GM12878 (cell line): ENCODE measurements at regions not wholly inside any gene's neighbourhood (a gene's known extent, or its start where the extent isn't known, plus 50 kb on each side); places are given as distances from the start of the nearest gene placed in this dataset.

Source experiments
- ATAC-seq: fragments of 200-7000 bp; cut with Tn5 transposase; 3 replicates; pipeline ENCODE4 v1.9.1; 2020; ENCODE audit warnings: mild to moderate bottlenecking, moderate library complexity
- BruUV-seq: library from RNA; stranded (reverse); fragments of 400-500 nt; replicated peaks from 2 replicates; lab custom pipeline; 2021; lab: Mats Ljungman, UMichigan
- CTCF ChIA-PET: fragments of 300-600 bp; sonication (Branson Sonifier 250); formaldehyde crosslinking; extraction: SDS; loops from one replicate; lab custom pipeline; 2021; ENCODE audit warnings: inconsistent platforms; lab: Yijun Ruan, JAX
- POLR2A ChIA-PET: fragments of 350-600 bp; formaldehyde crosslinking; extraction: SDS; loops from one replicate; lab custom pipeline; 2021; ENCODE audit warnings: inconsistent platforms; lab: Charles Lee
- RAD21 ChIA-PET: fragments of 300-600 bp; sonication (Branson Sonifier 250); formaldehyde crosslinking; loops from one replicate; lab custom pipeline; 2023; ENCODE audit warnings: antibody characterized with exemption; ENCODE audit not compliant: unreplicated experiment; lab: Charles Lee
- SMC1A ChIA-PET: fragments of 300-600 bp; sonication (Branson Sonifier 250); formaldehyde crosslinking; loops from one replicate; lab custom pipeline; 2023; ENCODE audit not compliant: unreplicated experiment, uncharacterized antibody; lab: Charles Lee
- DNase-seq: peaks from one replicate; pipeline ENCODE4 v3.0.0-alpha.2; 2011; ENCODE audit warnings: low read depth, low spot score
- FAIRE-seq: peaks from 3 replicates; lab custom pipeline; 2011; peaks lifted over from hg19 to GRCh38; lab: Jason Lieb, UNC
- H2AFZ ChIP-seq: 2 replicates; pipeline ENCODE4 v1.6.0; 2011; ENCODE audit warnings: low read depth, low read length, control low read depth; ENCODE audit not compliant: control insufficient read depth
- H3K27ac ChIP-seq: 2 replicates; pipeline ENCODE4 v1.5.1; 2011; ENCODE audit warnings: control low read depth; ENCODE audit not compliant: control insufficient read depth, insufficient read depth
- H3K27me3 ChIP-seq, 2 experiments: replicated peaks in 1 of 2; 2 replicates each; pipeline versions ENCODE4 v1.6.0 to v1.6.1; 2011; ENCODE audit warnings: low read length in 1 of 2; ENCODE audit not compliant: control insufficient read depth in 2 of 2, insufficient read depth in 2 of 2
- H3K36me3 ChIP-seq, 2 experiments: 2 replicates each; pipeline ENCODE4 v1.5.1; 2011; ENCODE audit warnings: low read length in 1 of 2; ENCODE audit not compliant: control insufficient read depth in 2 of 2, insufficient read depth in 2 of 2
- H3K4me1 ChIP-seq: 2 replicates; pipeline ENCODE4 v1.6.1; 2011; ENCODE audit warnings: mild to moderate bottlenecking, low read length, moderate library complexity, mixed read lengths; ENCODE audit not compliant: control insufficient read depth, insufficient read depth
- H3K4me2 ChIP-seq: 2 replicates; pipeline ENCODE4 v1.6.0; 2011; ENCODE audit warnings: control low read depth; ENCODE audit not compliant: control insufficient read depth, insufficient read depth
- H3K4me3 ChIP-seq: fragments of 200-600 bp; sonication (generic); 2 replicates; pipeline ENCODE4 v1.5.1; 2016
- H3K79me2 ChIP-seq: 2 replicates; pipeline ENCODE4 v1.6.0; 2011; ENCODE audit warnings: low read length; ENCODE audit not compliant: control insufficient read depth, insufficient read depth
- H3K9ac ChIP-seq: 2 replicates; pipeline ENCODE4 v1.8.0; 2011; ENCODE audit warnings: low read length, control low read depth, mixed read lengths; ENCODE audit not compliant: control insufficient read depth, insufficient read depth
- H3K9me3 ChIP-seq: replicated peaks from 3 replicates; pipeline ENCODE4 v1.5.1; 2011; ENCODE audit warnings: mild to moderate bottlenecking, low read length; ENCODE audit not compliant: control insufficient read depth, insufficient read depth
- H4K20me1 ChIP-seq: 2 replicates; pipeline ENCODE4 v1.6.0; 2011; ENCODE audit not compliant: control insufficient read depth, insufficient read depth
- BMI1 ChIP-seq: fragments of 450-650 bp; IDR thresholded peaks from 2 replicates; pipeline ENCODE4 v1.6.1; 2016; ENCODE audit warnings: mild to moderate bottlenecking, moderate library complexity, borderline replicate concordance
- CBX5 ChIP-seq: sonication (generic); IDR thresholded peaks from 2 replicates; pipeline ENCODE4 v1.6.1; 2016; ENCODE audit warnings: low read depth, moderate library complexity, mild to moderate bottlenecking, inconsistent platforms
- HDGF ChIP-seq: fragments of 450-650 bp; IDR thresholded peaks from 2 replicates; pipeline ENCODE4 v1.6.1; 2016; ENCODE audit warnings: antibody characterized with exemption
- MTA2 ChIP-seq: fragments of 450-650 bp; IDR thresholded peaks from 2 replicates; pipeline ENCODE4 v1.6.1; 2016; ENCODE audit warnings: low read depth, mild to moderate bottlenecking, moderate library complexity
- RBBP5 ChIP-seq: fragments of 200-600 bp; sonication (generic); conservative IDR thresholded peaks from 2 replicates; pipeline ENCODE4 v1.6.1; 2016
- STAT3 ChIP-seq: IDR thresholded peaks from 2 replicates; pipeline ENCODE4 v1.6.1; 2011; ENCODE audit warnings: low read depth, low read length, improper control_type of control experiment
- TAF1 ChIP-seq: IDR thresholded peaks from 2 replicates; pipeline ENCODE4 v1.6.1; 2011; ENCODE audit warnings: mild to moderate bottlenecking, low read depth, low read length, borderline replicate concordance
- WGBS: methylation state at CpG from one replicate; pipeline ENCODE4 v1.1.6; 2016; ENCODE audit warnings: low lambda C conversion rate; ENCODE audit not compliant: insufficient replicate concordance, insufficient coverage; ENCODE audit errors: missing lambda C conversion rate; 5-methylcytosine and 5-hydroxymethylcytosine counted together
- in situ Hi-C: fragments of 300-500 bp; cut with MboI; formaldehyde crosslinking; loops from 9 replicates; pipeline ENCODE4 v1.14.3; 2018; ENCODE audit warnings: mixed read lengths
- intact Hi-C: fragments of 100-400 bp; cut with micrococcal nuclease; formaldehyde crosslinking; loops from one replicate; pipeline ENCODE4 v1.14.2; 2022; ENCODE audit not compliant: unreplicated experiment
- TF ChIP-seq, protein P1 (sequence below), 3 experiments: IDR thresholded peaks in 2 of 3; conservative IDR thresholded peaks in 1 of 3; 2 replicates each; pipeline ENCODE4 v1.5.1; 2011; ENCODE audit warnings: low read depth in 3 of 3, low read length in 3 of 3, mild to moderate bottlenecking in 3 of 3, control low read depth in 2 of 3, moderate library complexity in 2 of 3, inconsistent platforms in 1 of 3, mixed read lengths in 1 of 3; ENCODE audit not compliant: control insufficient read depth in 2 of 3, insufficient read depth in 1 of 3; ENCODE audit errors: extremely low read depth in 1 of 3
- TF ChIP-seq, protein P2 (sequence below): fragments of 450-650 bp; IDR thresholded peaks from 2 replicates; pipeline ENCODE4 v1.6.1; 2017; ENCODE audit warnings: mild to moderate bottlenecking, low read depth, inconsistent platforms; ENCODE audit not compliant: poor library complexity, severe bottlenecking
- TF ChIP-seq, protein P3 (sequence below): fragments of 450-650 bp; IDR thresholded peaks from 2 replicates; pipeline ENCODE4 v1.6.1; 2018; ENCODE audit warnings: mild to moderate bottlenecking, low read depth, moderate library complexity; ENCODE audit not compliant: partially characterized antibody
- TF ChIP-seq, protein P4 (sequence below): fragments of 450-650 bp; IDR thresholded peaks from 2 replicates; pipeline ENCODE4 v1.6.1; 2018; ENCODE audit warnings: borderline replicate concordance, mild to moderate bottlenecking; ENCODE audit not compliant: partially characterized antibody
- TF ChIP-seq, protein P5 (sequence below): fragments of 150-350 bp; IDR thresholded peaks from 2 replicates; pipeline ENCODE4 v1.6.1; 2016; ENCODE audit warnings: low read depth, low read length

DNA sequence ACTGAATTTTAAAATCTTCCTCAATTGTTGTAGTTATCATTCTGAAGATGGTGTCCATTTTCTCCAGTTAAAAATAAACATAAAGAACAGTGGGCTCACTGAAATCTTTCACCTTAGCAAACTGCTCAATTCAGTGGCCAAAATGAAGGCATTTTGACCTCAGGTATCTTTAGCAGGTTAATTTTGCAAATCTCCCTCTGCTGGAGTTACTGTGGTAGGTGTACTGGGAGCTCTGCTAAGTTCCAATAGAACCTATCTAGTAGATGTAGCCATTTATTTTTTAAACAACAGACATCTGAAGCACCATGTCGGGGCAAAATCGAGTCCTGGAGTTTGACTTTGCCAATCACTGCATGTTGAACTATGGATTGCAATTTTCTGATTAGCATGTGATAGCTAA lies 177.1 kb downstream of the IRS1 start:
- DNase-seq = no peak
- no peaks in the 10 kb centered on the region for H3K36me3 ChIP-seq
- no peaks in the 10 kb centered on the region for H3K9me3 ChIP-seq
- SMC1A ChIA-PET = no interaction called here
- ATAC-seq = no peak
- no peak overlapping the region for H3K4me2 ChIP-seq
- 0% methylated on average over 2 of the region's 2 CpGs for WGBS
- no TSS peak for BruUV-seq
- H2AFZ ChIP-seq = no peak overlapping the region
- no peaks in the 10 kb centered on the region for H4K20me1 ChIP-seq
- in situ Hi-C loops (no loop called here), intact Hi-C loops (no loop called here)
- H3K4me1 ChIP-seq = no peaks in the 10 kb centered on the region
- no peaks in the 10 kb centered on the region for H3K79me2 ChIP-seq
- no peak overlapping the region for H3K4me3 ChIP-seq
- CTCF ChIA-PET = no interaction called here
- no peak overlapping the region for H3K27ac ChIP-seq
- no peak overlapping the region for H3K9ac ChIP-seq
- H3K27me3 ChIP-seq = no peaks in the 10 kb centered on the region
- FAIRE-seq = no peak
- RAD21 ChIA-PET = no interaction called here
- POLR2A ChIA-PET = no interaction called here
- no peak for TF ChIP-seq STAT3
- TF ChIP-seq BMI1 = no peak
- TF ChIP-seq HDGF = no peak
- TF ChIP-seq TAF1 = no peak
- TF ChIP-seq CBX5 = no peak
- TF ChIP-seq, protein P1, sequence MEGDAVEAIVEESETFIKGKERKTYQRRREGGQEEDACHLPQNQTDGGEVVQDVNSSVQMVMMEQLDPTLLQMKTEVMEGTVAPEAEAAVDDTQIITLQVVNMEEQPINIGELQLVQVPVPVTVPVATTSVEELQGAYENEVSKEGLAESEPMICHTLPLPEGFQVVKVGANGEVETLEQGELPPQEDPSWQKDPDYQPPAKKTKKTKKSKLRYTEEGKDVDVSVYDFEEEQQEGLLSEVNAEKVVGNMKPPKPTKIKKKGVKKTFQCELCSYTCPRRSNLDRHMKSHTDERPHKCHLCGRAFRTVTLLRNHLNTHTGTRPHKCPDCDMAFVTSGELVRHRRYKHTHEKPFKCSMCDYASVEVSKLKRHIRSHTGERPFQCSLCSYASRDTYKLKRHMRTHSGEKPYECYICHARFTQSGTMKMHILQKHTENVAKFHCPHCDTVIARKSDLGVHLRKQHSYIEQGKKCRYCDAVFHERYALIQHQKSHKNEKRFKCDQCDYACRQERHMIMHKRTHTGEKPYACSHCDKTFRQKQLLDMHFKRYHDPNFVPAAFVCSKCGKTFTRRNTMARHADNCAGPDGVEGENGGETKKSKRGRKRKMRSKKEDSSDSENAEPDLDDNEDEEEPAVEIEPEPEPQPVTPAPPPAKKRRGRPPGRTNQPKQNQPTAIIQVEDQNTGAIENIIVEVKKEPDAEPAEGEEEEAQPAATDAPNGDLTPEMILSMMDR (IDR thresholded peaks at IDR 0.05 in 2 of 3, conservative IDR thresholded peaks at IDR 0.05 in 1 of 3; ENCODE audit: control insufficient read depth in 2 of 3, extremely low read depth in 1 of 3, insufficient read depth in 1 of 3, low read depth in 3 of 3, low read length in 3 of 3) = no peak
- TF ChIP-seq, protein P2, sequence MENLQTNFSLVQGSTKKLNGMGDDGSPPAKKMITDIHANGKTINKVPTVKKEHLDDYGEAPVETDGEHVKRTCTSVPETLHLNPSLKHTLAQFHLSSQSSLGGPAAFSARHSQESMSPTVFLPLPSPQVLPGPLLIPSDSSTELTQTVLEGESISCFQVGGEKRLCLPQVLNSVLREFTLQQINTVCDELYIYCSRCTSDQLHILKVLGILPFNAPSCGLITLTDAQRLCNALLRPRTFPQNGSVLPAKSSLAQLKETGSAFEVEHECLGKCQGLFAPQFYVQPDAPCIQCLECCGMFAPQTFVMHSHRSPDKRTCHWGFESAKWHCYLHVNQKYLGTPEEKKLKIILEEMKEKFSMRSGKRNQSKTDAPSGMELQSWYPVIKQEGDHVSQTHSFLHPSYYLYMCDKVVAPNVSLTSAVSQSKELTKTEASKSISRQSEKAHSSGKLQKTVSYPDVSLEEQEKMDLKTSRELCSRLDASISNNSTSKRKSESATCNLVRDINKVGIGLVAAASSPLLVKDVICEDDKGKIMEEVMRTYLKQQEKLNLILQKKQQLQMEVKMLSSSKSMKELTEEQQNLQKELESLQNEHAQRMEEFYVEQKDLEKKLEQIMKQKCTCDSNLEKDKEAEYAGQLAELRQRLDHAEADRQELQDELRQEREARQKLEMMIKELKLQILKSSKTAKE = no peak
- TF ChIP-seq, protein P3, sequence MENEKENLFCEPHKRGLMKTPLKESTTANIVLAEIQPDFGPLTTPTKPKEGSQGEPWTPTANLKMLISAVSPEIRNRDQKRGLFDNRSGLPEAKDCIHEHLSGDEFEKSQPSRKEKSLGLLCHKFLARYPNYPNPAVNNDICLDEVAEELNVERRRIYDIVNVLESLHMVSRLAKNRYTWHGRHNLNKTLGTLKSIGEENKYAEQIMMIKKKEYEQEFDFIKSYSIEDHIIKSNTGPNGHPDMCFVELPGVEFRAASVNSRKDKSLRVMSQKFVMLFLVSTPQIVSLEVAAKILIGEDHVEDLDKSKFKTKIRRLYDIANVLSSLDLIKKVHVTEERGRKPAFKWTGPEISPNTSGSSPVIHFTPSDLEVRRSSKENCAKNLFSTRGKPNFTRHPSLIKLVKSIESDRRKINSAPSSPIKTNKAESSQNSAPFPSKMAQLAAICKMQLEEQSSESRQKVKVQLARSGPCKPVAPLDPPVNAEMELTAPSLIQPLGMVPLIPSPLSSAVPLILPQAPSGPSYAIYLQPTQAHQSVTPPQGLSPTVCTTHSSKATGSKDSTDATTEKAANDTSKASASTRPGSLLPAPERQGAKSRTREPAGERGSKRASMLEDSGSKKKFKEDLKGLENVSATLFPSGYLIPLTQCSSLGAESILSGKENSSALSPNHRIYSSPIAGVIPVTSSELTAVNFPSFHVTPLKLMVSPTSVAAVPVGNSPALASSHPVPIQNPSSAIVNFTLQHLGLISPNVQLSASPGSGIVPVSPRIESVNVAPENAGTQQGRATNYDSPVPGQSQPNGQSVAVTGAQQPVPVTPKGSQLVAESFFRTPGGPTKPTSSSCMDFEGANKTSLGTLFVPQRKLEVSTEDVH = no peak
- no peak for TF ChIP-seq RBBP5
- TF ChIP-seq MTA2 = no peak
- TF ChIP-seq, protein P4, sequence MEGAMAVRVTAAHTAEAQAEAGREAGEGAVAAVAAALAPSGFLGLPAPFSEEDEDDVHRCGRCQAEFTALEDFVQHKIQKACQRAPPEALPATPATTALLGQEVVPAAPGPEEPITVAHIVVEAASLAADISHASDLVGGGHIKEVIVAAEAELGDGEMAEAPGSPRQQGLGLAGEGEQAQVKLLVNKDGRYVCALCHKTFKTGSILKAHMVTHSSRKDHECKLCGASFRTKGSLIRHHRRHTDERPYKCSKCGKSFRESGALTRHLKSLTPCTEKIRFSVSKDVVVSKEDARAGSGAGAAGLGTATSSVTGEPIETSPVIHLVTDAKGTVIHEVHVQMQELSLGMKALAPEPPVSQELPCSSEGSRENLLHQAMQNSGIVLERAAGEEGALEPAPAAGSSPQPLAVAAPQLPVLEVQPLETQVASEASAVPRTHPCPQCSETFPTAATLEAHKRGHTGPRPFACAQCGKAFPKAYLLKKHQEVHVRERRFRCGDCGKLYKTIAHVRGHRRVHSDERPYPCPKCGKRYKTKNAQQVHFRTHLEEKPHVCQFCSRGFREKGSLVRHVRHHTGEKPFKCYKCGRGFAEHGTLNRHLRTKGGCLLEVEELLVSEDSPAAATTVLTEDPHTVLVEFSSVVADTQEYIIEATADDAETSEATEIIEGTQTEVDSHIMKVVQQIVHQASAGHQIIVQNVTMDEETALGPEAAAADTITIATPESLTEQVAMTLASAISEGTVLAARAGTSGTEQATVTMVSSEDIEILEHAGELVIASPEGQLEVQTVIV = no peak
- TF ChIP-seq, protein P5, sequence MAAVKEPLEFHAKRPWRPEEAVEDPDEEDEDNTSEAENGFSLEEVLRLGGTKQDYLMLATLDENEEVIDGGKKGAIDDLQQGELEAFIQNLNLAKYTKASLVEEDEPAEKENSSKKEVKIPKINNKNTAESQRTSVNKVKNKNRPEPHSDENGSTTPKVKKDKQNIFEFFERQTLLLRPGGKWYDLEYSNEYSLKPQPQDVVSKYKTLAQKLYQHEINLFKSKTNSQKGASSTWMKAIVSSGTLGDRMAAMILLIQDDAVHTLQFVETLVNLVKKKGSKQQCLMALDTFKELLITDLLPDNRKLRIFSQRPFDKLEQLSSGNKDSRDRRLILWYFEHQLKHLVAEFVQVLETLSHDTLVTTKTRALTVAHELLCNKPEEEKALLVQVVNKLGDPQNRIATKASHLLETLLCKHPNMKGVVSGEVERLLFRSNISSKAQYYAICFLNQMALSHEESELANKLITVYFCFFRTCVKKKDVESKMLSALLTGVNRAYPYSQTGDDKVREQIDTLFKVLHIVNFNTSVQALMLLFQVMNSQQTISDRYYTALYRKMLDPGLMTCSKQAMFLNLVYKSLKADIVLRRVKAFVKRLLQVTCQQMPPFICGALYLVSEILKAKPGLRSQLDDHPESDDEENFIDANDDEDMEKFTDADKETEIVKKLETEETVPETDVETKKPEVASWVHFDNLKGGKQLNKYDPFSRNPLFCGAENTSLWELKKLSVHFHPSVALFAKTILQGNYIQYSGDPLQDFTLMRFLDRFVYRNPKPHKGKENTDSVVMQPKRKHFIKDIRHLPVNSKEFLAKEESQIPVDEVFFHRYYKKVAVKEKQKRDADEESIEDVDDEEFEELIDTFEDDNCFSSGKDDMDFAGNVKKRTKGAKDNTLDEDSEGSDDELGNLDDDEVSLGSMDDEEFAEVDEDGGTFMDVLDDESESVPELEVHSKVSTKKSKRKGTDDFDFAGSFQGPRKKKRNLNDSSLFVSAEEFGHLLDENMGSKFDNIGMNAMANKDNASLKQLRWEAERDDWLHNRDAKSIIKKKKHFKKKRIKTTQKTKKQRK = no peak
